ENCODE measurements at regions not wholly inside any gene's neighbourhood (a gene's known extent, or its start where the extent isn't known, plus 50 kb on each side); places are given as distances from the start of the nearest gene placed in this dataset.
"Not testable (repeated sequence)": the region's sequence is repeated elsewhere in the genome, so short reads cannot be mapped to it uniquely, and the experiment has no call there.

DNA sequence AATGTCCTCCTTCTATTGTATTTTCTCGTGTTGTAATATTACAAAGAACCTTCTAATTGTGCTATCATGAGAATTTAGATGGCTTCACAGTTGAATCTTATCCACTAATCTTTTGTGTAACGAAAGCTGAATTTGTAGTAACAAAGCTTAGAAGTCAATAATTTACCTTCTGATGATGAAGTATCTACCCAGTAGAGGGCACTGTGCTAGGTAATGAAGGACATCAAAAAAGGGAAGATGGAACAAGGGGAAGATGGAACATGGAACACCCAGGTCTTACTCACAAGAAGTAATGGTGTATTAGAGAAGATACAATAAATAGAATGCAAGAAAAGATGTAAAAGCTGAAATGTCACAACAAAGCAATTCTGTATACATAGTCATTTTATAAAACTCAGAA, 131.0 kb upstream of the CCNG1 start:
- no peak for DNase-seq

DNA sequence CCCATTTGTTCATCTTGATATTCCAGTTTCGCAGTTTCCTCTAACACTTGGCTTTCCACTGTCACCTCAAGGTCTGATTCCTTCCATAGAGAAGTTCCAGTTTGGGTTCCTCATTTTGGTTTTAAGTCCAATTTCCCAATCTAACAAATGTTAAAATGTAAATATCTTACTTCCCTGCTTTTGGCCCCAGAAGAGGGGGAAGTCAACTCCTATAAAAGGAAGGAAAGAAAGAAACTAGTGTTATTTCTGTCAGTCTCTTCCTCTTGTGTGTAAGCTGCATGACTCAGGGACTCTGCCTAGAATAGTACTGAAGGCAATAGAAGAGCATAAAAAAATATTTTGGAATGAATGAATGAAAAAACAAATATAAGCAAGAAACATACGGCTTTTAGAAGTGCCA, 127.5 kb upstream of the CCNG1 start:
- no peak for DNase-seq

DNA sequence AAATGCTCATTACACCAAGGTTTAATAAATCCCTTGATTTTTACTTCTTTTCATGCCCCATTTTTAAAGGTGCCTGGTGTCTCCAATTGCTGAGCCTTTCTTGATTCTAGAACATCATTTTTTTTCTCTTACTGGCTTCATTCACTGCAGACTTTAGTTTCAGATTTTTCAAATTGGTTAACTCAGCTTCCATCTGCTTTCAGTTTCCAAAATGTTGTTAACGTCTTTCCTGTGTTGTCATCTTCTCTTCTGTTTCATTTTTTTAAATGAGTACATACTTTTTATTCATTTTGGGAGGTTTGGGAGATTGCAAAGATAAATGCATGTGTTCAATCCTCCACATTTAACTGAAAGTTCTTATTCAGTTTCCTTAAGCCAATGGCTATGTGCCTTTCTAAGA, 126.4 kb upstream of the CCNG1 start:
- no peak for DNase-seq

DNA sequence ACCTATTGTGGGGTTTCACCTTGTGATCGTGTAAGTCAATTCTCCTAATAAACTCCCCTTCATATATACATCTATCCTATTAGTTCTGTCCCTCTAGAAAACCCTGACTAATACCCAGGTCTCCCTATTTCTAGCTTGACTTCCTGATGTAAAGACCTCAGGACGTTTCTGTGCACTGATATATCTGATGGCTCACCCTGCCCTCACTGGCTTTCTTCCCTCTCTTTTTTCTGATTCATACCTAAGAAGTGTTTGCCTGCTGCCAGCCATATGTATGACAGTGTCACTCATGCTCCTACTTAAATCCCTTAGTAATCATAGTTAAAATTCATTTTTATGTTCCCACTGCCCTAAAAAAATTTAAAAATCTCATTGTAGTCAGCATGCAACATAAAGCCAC, 124.8 kb upstream of the CCNG1 start:
- no peak for DNase-seq

DNA sequence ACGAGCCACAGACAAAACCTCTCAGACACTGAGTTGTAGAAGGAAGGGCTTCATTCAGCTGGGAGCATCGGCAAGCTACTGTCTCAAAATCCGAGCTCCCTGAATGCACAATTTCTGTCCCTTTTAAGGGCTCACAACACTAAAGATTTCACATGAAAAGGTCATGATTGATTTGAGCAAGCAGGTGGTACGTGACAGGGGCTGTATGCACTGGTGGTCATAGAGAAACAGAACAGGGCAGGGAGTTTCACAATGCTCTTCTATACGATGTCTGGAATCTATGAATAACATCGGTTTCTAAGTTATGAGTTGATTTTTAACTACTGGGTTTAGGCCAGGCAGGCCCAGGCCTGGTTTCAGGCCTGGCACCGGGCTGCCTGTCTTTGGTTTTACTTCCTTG, 124.3 kb upstream of the CCNG1 start:
- not testable (repeated sequence) for DNase-seq

DNA sequence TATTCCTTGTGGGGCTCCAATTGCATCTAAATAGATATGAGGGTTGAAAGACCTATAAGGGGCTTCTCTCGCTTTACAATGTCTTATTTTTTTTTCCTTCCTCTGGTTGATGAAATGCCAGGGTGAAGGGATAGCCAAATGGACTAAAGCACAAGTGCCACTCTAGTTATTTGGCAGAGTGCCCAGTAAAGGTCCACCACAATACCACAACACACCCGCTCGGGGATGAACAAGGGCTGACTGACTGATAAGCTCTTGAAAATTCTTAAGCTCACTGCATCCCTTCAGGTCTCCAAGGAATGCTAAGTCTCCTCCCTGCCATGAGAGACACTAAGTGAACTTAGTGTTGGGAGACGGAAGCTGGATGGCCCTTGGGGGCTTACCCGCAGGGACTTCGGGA, 121.0 kb upstream of the CCNG1 start:
- DNase-seq: not testable (repeated sequence)

DNA sequence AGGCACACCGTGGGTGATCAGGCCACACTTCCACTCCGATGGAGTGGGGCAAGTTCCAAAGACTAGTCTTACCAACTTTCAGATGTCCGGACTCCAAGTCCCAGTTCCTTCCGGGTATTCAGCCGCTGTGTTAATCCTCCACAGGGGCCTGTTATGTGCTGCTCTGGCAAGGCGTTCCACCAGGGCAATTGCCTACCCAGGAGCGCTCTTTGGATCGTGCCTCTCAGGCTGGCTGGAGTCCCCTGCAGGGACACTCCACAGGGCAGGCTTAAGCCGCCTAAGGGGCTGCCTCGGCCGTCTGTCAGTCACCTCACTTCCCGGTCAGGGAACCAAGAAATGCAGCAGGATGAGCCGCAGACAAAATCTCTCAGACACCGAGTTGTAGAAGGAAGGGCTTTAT, 118.7 kb upstream of the CCNG1 start:
- no peak for DNase-seq

DNA sequence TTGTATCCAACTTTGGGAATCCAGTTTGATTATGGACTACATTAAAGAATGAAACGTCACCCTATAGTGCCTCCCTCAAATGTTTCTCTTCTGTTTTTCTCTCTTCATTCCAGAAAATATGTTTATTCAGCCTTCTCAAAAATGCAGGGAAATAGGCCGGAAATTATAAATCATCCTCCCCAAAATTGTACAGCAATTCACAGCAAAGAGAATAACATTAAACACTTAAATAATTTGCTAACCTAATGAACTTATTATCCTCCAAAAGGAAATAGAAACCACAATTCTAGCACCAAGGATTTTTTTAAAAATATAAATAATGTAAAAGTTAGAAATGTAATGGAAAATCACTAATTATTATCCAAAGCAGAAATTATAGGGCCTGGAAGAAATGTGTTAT, 115.9 kb upstream of the CCNG1 start:
- DNase-seq: no peak

DNA sequence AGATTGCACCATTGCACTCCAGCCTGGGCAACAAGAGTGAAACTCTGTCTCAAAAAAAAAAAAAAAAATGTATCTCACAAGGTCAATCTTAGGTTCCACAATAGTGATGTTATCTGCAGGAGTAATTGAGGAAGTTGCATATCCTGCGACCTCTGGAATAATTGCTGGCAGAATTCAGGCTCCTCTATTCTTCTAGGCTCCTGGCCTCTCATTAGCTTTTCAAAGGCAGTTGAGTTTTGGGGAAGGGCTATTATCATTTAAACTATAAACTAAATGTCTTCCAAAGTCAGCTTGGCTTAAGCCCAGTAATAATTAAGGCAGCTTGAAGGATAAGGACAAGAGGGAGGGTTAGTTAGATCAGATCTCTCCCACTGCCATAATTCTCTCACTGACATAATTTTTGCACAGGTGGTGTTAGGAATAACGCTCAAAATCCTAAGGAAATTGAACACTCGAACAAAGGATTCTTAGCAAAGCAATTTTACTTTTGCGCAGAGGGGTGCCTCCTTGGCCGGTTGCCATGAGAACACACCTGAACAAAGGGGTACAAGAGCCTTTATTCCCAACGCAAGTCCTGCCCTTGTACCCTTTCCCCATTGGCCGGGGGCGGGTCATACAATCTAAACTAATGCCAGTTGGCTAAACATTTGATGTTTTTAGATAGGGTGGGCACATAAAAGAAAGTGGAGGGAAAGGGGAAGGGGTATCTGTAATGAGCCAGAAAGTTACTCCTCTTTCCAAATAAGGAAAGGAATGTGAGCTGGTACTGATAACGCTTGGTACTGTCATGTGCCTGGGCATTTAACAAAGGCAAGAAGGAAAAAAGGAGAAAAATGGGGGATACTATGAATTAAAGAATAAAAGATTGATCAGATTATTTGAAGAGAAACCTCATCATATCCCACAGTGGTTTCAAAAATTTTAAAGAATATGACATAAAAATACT, 106.4 kb upstream of the CCNG1 start:
- no peak for DNase-seq

DNA sequence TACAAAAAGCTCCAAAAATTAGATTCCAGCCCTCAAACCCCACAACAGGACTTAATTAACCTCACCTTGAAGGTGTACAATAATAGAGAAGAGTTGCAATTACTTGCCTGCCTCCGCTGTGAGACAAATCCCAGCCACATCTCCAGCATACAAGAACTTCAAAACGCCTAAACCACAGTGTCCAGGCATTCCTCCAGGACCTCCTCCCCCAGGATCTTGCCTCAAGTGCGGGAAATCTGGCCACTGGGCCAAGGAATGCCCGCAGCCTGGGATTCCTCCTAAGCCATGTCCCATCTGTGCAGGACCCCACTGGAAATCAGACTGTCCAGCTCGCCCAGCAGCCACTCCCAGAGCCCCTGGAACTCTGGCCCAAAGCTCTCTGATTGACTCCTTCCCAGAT, 101.3 kb upstream of the CCNG1 start:
- DNase-seq: not testable (repeated sequence)

DNA sequence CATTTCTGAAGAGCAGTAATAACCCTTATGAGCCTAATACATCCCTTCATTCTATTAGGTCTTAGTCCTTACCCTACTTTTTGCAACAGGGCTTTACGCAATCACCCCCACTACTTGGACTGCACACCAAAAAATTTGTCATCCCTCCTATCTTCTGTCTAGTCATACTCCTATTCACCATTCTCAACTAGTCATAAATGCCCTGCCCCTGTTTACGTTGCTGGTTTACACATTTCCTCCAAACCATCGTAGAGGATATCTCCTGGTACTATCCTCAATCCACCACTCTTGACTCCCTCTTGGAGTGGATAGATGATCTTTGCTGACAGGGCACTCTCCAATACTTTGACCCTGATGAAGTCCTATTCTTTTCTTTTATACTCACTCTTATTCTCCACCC, 98.2 kb upstream of the CCNG1 start:
- DNase-seq: no peak

DNA sequence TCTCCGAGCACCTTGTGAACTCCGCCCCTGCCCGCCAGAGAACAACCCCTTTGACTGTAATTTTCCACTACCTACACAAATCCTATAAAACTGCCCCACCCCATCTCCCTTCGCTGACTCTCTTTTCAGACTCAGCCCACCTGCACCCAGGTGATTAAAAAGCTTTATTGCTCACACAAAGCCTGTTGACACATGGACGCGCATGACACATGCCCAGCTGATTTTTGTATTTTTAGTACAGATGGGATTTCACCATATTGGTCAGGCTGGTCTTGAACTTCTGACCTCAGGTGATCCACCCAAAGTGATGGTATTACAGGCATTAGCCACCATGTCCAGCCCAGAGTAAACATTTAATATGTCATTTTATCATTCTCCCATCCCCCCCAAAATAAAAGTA, 97.0 kb upstream of the CCNG1 start:
- DNase-seq: not testable (repeated sequence)

DNA sequence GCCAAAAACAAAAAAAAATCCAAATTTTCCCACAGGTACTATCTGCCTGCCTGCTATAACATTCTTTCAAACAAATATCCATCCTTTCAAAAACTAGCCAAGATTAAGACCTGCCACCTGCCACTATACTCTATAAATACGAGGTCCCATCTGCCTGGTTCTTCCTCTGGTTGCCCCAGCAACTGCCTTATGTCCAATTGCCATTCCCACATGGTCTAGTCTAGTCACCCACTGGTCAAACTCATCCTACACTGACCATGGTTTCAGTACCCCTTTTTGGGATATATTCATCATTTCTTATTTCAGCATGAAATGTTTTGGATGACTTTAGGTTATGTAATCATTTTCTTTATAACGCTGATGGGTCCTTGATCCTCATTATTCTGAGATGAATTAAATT, 95.1 kb upstream of the CCNG1 start:
- no peak for DNase-seq

DNA sequence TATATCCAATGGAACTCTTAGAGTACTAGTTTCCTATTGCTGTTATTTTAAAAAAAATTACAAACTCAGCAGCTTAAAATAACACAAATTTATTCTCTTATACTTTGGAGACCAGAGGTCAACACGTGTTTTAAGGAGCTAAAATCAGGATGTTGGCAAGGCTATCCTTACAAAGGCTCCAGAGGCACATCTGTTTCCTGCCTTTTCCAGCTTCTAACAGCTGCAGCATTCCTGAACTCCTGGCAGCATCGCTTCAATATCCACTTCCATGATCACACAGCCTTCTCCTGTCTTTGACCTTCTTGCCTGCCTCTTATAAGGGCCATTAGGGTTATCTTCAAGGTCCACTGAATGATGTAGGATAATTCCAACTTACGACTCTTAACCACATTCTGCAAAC, 92.2 kb upstream of the CCNG1 start:
- no peak for DNase-seq

DNA sequence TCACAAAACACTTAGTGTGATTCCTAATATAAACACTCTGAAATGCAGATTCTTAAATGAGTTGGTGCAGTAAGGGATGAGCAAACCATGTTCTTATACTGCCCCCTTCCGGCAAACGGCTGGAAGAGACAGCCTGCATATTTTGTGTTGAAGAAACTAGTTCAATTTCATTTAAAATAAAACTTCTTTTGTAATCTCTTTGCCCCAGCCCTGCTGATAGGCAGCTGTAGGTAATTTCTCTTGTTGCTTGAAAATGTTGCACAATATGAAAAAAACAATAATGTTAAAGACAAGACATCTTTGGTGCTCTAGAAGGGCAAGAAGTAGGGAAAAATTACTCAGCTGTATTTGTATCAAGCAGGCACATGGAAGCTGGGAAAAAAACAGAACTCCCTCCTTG, 89.7 kb upstream of the CCNG1 start:
- DNase-seq: peak; percentile 14

DNA sequence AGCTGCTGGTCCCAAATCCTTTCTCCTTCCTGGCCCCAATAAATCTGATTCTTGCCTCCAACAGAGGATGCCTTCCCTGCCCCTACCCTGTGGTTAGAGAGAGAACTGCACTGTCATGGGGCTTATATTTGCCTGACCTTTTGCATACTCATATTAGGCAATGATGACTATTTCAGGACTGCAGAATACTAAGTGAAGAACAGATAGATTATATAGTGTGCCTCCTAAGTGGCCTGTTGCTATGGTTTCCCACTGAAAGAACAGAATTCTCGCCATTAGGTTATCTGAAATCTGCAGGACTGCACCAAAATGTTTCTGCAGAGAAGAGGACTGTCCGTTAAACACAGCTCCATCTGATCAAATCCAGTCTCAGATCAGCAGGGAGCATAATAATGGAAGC, 87.3 kb upstream of the CCNG1 start:
- no peak for DNase-seq

DNA sequence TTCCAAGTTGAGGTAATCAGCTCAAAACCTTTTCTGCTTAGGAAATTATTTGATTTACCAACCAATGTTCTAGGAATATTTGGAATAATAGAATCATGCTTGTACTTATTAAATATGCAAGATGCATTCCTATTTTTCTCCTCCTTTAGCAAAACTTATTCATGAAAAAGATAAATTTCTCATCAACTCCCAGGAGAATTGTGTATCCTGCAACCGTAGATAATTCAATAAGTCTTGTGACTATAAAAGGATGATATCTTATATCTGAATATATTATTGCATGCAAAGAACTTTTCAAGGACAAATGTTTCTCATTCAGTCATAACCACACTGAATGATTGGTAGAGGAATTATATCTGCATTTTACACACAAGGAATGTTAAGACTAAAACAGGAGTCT, 84.9 kb upstream of the CCNG1 start:
- no peak for DNase-seq

DNA sequence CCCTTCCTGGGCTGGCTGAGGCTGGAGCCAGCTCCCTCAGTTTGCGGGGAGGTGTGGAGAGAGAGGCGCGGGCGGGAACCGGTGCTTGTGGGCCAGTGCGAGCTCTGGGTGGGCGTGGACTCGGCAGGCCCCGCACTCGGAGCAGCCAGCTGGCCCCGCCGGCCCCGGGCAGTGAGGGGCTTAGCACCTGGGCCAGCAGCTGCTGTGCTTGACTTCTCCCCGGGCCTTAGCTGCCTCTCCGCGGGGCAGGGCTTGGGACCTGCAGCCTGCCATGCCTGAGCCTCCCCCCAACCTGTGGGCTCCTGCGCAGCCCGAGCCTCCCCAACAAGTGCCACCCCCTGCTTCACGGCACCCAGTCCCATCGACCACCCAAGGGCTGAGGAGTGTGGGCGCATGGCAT, 81.6 kb upstream of the CCNG1 start:
- not testable (repeated sequence) for DNase-seq

DNA sequence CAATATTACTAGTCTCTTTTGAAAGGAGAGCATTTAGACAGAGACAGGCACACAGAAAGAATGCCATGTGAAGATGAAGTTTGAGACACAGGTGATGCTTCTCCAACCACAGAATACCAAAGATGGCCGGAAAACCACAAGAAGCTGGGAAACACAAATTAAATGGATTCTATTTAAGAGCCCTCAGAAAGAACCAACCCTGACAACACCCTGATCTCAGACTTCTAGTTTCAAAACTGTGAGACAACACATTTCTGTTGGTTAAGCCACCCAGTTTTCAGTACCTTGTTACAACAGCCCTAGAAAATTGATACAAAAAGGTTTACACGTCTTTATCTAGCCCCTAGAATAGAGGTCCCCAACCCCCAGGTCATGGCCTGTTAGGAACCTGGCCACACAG, 79.8 kb upstream of the CCNG1 start:
- DNase-seq: no peak

DNA sequence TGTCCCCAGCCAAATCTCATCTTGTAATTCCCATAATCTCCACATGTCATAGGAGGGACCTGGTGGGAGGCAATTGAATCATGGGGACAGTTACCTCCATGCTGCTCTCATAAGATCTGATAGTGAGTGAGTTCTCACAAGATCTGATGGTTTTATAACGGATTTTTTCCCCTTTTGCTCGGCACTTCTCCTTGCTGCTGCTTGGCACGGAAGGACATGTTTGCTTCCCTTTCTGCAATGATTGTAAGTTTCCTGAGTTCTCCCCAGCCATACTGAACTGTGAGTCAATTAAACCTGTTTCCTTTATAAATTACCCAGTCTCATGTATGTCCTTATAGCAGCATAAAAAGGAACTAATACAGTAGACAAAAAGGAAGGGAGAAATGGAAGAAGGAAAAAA, 76.7 kb upstream of the CCNG1 start:
- DNase-seq: no peak

DNA sequence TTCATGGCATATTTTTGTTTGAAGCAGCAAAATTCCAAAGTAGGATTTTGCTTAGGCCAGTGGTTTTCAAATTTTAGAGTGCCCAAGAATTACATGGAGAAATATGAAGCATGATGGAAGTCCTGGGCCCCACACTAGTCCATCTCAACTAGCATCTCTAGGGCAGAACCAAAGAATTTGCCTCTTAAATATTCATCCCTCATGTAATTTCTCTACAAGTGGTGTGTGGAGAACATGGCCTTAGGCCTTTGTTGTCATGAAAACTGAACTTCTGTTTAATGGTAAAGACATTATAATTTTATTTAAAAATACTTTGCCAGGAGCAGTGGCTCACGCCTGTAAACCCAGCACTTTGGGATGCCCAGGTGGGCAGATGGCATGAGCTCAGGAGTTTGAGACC, 75.9 kb upstream of the CCNG1 start:
- DNase-seq: no peak

DNA sequence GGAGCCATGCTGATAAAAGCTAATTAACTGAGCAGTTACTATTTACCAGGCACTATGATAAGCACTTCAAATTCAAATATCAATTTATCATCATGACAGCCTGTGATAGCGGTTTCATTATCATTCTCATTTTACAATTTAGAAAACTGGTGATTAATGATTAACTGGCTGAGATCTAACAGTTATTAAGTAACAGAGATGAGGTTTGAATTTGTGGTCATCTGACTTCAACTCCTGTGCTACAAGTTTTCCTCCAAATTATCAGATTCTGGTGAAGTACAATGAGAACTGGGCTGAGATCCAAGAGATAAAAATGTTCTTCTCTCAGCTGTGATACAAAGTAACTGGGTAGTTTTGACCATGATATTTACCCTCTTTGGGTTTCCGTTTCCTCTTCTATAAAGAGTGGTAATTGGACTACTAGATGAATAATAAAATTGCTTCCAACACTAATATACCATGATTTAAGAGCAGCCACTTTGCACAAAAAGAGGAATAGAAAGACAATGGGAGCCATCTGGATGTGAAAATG, 74.5 kb upstream of the CCNG1 start:
- DNase-seq: no peak

DNA sequence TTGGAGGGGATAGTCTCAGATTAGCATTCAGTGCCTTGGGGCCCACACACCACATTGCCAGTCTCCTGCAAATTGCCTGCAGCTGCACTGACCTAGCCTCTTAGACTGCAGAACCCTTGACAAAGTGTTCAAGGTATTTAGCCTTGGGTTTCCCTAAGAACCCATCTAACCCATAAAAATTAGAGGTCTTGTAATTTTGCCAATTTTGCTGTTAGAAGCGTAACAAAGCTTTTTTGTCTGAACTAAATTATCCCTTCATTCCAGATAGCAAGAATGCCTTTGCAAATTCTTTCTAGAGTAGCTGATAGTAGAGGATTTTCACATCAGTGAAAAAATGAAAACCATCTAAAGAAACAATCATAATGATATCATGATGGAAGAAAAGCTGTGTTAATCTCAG, 74.0 kb upstream of the CCNG1 start:
- DNase-seq: no peak

DNA sequence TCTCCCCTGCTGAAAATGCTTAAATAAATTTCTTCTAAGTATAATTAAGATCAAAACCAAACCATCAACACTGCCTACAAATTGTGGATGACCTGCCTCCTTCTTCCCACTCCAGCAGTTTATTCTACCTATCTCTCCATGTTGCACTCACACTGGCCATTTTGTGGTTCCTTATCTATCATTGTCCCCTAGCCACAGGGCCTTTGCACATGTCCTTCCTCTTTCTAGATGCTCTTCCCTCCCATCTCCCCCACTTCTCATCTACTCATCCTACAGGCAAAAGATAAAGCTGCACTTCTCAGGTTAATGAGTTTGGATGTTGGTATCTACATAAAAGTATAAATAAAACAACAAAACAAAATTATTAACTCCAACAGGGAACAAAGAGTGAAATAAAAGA, 70.6 kb upstream of the CCNG1 start:
- no peak for DNase-seq

All from NK-92 treated with Interleukin-12 subunit alpha and Interleukin-12 subunit beta, amount 100 ng/mL, for 24 hours (cell line).